T-helper 1 cell treated with Interleukin-12 subunit alpha and Interleukin-12 subunit beta and Interleukin-4 antibody, amounts not matched to agents 30 μg/mL and 1 μg/mL, for 36 hours (primary cell): ENCODE measurements at regions not wholly inside any gene's neighbourhood (a gene's known extent, or its start where the extent isn't known, plus 50 kb on each side); places are given as distances from the start of the nearest gene placed in this dataset.

Experiments used
- H3K27ac Mint-ChIP-seq: one replicate; pipeline ENCODE4 v1.8.0; 2021; ENCODE audit warnings: mild to moderate bottlenecking, mixed read lengths
- H3K27me3 Mint-ChIP-seq: one replicate; pipeline ENCODE4 v1.8.0; 2021; ENCODE audit warnings: low read depth, mixed read lengths
- H3K36me3 Mint-ChIP-seq: one replicate; pipeline ENCODE4 v1.8.0; 2021; ENCODE audit warnings: low read depth, mixed read lengths
- H3K4me1 Mint-ChIP-seq: one replicate; pipeline ENCODE4 v1.8.0; 2021; ENCODE audit warnings: low read depth, mixed read lengths
- H3K4me3 Mint-ChIP-seq: one replicate; pipeline ENCODE4 v1.8.0; 2021; ENCODE audit warnings: mild to moderate bottlenecking, moderate library complexity, mixed read lengths
- H3K9me3 Mint-ChIP-seq: one replicate; pipeline ENCODE4 v1.8.0; 2021; ENCODE audit warnings: mixed read lengths

DNA sequence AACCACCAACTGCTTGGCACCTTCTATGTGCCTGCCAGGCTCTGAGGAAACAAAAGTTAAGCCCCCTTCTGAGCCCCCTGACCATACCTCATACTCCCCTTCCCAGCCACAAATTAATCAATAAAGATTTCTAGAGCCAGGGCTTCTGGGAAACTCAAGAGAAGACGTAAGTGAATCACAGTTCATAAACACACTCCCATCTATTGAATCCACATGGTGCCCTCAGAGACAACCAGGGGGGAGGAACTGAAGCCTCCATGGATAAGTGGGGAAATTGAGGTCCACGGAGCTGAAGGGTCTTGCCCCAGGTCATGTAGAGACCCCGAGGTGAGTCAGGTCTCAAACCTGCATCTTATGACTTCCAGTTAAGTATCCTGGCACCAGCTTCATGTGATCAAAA lies 150.6 kb downstream of the MN1 start:
- Mint-ChIP-seq H3K9me3 (no peaks in the 10 kb centered on the region), H3K4me1 (no peaks in the 10 kb centered on the region), H3K27ac (no peak overlapping the region), H3K4me3 (no peak overlapping the region), H3K27me3 (no peaks in the 10 kb centered on the region), H3K36me3 (no peaks in the 10 kb centered on the region)

DNA sequence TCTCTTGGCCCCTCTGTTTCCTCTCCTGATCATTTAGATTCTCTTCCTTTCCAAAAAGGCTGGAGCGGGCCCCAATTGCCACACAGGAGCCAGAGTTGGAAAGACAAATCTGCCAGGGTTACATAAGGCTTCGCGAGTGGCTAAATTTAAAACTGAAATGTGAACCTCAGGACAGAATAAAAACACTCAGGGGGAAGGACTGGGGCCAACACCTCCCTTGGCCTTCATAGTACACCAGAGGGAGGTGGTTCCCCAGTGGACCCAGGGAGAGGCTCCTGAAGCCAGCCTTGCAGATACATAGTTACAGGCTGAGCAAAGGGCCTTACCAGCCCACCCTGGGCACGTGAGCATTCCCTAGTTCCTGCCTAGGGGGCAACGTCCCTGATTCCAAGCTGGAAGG lies 150.1 kb downstream of the MN1 start:
- Mint-ChIP-seq H3K4me3 (no peak overlapping the region), H3K27me3 (no peaks in the 10 kb centered on the region), H3K27ac (no peak overlapping the region), H3K9me3 (peaks cover 5% of the 10 kb centered on the region), H3K36me3 (no peaks in the 10 kb centered on the region), H3K4me1 (no peaks in the 10 kb centered on the region)

DNA sequence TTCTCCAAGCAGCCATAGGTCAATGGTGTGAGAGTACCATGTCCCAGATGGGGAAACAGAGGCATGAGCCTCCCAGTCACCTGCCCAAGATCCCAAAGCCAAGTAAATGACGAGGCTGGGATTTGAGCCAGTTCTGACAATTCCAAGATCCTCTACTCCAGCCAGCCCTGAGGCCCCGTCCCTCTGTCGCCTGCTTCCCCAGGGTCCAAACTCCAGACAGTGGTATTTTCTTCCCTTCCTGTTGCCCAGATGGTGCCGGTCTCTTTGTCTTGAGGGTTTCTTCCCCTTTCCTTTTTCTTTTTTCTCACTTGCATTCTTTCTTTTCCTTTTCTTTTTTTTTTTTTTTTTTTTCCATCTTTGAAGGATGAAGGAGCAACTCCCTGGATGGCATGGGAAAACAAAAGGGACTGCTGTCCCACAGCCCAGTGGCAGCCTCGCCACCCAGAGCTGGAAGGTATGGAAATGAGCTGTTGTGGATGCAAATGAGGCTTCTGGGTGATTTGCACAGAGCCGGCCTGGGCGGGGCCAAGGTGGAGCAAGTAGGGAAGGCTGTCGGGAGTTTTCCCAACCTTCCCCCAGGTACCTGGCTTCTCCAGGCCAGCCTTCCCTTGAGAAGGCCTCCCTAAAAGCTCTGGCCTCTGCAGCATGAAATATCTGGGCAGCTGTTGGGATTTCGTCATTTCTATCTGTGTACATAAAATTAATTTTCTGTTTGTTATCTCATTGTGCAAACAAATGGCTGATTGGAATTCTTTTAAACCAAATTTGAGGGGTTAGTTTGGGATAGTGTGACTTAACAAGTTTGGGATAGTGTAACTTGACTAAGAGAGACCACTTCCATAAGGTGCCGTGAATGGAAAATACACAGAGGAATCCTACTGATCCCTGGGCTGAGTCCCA lies 146.8 kb downstream of the MN1 start:
- Mint-ChIP-seq H3K36me3 (no peaks in the 10 kb centered on the region), H3K4me3 (no peak overlapping the region), H3K27me3 (no peaks in the 10 kb centered on the region), H3K4me1 (no peaks in the 10 kb centered on the region), H3K27ac (no peak overlapping the region), H3K9me3 (peaks cover 9% of the 10 kb centered on the region)

DNA sequence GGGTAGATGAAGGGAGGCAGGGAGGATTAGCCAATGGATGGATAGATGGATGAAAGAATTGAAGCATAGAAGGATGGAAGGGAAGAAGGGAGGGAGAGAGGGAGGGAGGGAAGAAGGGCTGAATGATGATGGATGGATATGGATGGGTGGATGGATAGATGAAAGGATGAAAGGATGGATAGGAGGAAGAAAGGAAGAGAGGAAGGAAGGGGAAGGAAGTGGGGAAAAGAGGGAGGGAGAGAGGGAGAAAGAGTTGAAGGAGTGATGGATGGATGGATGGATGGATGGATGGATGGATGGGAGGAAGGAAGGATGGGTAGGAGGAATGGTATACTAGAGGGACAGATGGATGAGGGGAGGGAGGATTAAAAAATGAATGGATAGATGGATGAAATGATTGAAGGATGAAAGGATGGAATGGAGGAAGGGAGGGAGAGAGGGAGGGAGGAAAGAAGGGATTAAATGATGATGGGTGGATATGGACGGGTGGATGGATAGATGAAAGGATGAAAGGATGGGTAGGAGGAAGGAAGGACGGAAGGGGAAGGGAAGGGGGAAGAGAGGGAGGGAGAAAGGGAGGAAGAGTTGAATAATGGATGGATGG lies 145.9 kb downstream of the MN1 start:
- H3K9me3 Mint-ChIP-seq, result peaks cover 12% of the 10 kb centered on the region
- H3K27me3 Mint-ChIP-seq, result no peaks in the 10 kb centered on the region
- no peak overlapping the region for H3K4me3 Mint-ChIP-seq
- H3K27ac Mint-ChIP-seq, result no peak overlapping the region
- no peaks in the 10 kb centered on the region for H3K4me1 Mint-ChIP-seq
- no peaks in the 10 kb centered on the region for H3K36me3 Mint-ChIP-seq

DNA sequence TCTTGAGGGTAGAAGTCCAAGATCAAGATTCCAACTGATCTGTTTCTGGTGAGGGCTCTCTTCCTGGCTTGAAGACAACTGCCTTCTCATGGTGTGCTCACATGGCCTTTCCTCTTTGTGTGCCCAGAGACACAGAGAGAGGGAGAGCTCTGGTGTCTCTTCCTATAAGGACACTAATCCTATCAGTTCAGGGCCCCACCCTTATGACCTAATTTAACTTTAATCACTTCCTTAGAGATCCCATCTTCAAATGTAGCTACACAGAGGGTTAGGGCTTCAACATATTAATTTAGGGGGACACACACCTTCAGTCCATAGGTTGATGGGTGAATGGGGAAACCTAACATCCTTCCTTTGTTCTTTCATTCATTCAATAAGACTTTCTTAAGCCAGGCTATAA lies 144.6 kb downstream of the MN1 start:
- no peak overlapping the region for H3K4me3 Mint-ChIP-seq
- H3K36me3 Mint-ChIP-seq, result no peaks in the 10 kb centered on the region
- no peak overlapping the region for H3K27ac Mint-ChIP-seq
- no peaks in the 10 kb centered on the region for H3K27me3 Mint-ChIP-seq
- no peaks in the 10 kb centered on the region for H3K4me1 Mint-ChIP-seq
- peaks cover 12% of the 10 kb centered on the region for H3K9me3 Mint-ChIP-seq

DNA sequence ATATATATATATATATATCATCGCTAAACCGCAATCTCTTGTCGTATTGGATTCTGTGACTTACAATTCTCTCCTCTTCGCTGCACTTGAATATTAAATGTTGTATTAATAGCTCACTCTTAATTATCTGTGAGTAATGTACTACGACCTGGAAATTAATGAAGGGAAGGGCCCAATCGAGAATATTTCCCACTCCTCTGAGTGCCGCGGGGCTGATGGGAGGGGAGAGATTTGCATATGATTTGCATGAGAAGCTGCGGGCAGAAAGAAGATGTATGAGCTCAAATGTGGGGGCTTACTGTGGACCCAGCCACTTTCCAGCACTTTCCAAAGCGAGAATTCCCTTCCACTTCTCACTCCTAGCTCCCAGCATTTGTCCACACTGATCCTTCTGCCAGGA lies 141.2 kb downstream of the MN1 start:
- Mint-ChIP-seq H3K4me3 (no peak overlapping the region), H3K9me3 (peaks cover 12% of the 10 kb centered on the region), H3K27me3 (no peaks in the 10 kb centered on the region), H3K4me1 (no peaks in the 10 kb centered on the region), H3K27ac (no peak overlapping the region), H3K36me3 (no peaks in the 10 kb centered on the region)

DNA sequence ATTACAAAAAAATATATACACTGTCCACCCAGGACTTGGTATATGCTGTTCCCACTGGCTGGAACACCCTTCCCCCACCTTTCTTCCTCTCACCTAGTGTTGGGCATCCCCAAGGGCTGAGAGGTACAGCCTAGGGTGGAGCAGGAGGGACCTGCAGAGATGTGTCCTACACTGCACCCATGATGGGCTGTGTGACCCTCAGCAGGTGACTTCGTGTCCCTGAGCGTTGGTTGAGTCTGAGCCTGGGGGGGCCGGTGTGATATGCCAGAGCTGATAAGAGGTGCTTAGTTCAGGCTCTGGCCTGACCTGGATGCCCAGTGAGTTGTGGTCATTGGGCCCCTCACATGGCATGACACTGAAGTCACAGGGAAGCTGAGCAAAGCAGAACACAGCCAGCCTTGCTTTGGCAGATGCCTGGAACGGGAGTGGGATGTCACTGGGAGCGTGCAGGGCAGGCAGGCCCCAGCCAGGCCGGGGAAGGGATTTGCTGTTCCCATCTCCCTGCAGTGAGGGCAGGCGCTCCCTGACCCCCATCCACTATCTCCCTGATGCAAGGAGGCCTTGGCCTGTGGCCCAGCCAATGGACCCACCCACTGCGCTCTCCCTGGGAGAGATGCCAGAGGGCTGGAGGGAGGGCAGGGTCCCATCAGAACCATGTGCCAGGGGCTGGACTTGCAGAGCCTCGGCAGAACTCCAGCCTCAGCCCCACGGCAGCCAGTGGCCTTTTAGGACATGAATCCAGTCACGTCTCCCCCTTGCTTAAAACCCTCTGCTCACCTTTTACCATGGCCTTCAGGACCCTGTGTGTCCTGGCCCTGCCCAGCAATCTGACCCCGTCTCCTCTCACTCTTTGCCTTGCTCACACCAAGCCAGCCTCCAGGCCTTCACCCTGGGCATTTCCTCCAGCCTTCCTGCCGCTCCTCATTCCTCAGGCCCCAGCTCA lies 138.9 kb downstream of the MN1 start:
- Mint-ChIP-seq H3K36me3 (no peaks in the 10 kb centered on the region), H3K4me3 (no peak overlapping the region), H3K27me3 (no peaks in the 10 kb centered on the region), H3K27ac (no peak overlapping the region), H3K4me1 (no peaks in the 10 kb centered on the region), H3K9me3 (peaks cover 10% of the 10 kb centered on the region)

DNA sequence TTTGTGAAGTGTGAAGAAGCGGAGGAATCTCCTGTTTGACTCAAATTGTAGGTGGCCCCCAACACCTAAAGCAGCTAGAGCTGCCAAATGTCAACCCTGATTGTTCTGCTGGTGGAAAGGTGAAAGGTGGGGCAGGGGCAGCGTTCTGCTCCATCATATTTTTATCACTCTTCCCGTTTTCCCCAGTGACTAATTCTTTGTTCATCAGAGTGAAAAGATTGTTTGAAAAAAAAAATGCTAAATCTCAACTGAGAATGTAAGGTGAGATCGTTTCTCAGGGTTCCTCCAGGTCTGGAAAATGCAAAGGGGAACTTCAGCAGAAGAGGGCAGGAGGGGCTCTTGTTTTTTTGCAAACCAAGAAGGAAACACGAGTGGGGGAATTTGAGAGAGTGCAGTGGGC lies 137.7 kb downstream of the MN1 start:
- Mint-ChIP-seq H3K4me1 (no peaks in the 10 kb centered on the region), H3K27me3 (no peaks in the 10 kb centered on the region), H3K9me3 (peaks cover 10% of the 10 kb centered on the region), H3K27ac (no peak overlapping the region), H3K4me3 (no peak overlapping the region), H3K36me3 (no peaks in the 10 kb centered on the region)

DNA sequence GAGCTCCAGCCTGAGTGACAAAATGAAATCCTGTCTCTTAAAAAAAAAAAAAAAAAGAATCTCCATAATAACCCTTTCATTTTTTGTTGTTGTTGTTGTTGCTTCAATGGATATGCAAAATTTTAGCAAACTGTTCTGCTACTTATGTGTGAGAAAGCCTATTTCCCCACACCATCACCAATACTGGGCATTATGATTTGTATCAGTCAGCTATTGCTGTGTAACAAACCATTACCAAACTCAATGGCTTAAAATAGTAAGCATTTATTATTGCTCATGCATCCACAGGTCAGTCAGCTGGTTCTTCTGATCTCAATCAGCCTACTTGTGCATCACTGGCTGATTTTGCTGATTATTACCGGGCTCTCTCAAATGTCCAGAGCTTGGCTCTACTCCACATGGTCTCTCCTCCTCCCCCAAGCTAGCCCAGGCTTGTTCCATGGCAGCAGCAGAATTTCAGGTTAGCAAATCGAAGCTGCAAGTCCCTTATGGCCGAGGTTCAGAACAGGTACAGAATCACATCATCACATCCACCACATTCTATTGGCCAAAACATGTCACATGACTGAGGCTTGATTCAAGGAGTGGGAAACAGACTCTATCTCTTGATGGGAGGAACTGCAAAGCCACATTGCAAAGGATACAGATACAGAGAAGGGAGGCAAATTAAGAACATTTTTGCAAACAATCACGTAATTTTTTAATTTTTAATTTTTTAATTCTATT lies 135.1 kb downstream of the MN1 start:
- H3K4me1 Mint-ChIP-seq, result no peaks in the 10 kb centered on the region
- H3K4me3 Mint-ChIP-seq, result no peak overlapping the region
- peaks cover 7% of the 10 kb centered on the region for H3K9me3 Mint-ChIP-seq
- no peak overlapping the region for H3K27ac Mint-ChIP-seq
- peaks cover 3% of the 10 kb centered on the region for H3K27me3 Mint-ChIP-seq
- H3K36me3 Mint-ChIP-seq, result no peaks in the 10 kb centered on the region

DNA sequence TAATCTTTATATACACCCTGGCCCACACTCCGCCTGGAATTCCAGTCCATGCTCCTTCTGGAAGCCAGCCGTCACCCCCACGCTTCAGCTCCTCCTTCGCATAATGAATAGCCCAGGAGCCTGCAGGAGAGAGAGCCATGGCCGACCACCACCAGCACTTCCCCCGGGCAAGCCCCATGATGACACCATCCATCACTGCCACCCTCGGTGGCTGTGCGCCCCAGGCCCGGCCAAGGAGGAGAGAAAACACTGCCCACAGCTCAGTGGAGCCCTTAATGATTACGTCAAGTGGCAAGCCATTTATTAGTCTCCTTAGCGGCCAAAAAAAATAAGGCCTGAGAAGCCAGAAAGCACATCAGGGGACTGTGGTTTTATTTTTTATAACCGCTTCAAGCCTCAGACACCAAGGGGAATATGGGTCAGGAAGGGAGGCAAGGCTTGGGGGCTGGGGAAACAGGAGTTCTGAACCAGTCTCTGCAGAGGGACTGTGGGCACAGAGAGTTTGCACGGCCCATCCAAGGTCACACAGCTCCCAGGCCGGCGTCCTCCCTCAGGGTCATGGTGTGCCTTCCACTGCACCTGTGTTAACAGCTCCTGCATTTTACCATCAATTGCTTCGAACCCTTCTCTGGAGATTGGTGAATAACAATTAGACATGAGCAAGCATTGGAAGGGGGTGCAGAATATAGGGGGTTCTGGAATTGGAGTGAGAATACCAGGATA lies 134.3 kb downstream of the MN1 start:
- Mint-ChIP-seq H3K36me3 (no peaks in the 10 kb centered on the region), H3K9me3 (peaks cover 7% of the 10 kb centered on the region), H3K27me3 (peaks cover 3% of the 10 kb centered on the region), H3K27ac (no peak overlapping the region), H3K4me3 (no peak overlapping the region), H3K4me1 (no peaks in the 10 kb centered on the region)

DNA sequence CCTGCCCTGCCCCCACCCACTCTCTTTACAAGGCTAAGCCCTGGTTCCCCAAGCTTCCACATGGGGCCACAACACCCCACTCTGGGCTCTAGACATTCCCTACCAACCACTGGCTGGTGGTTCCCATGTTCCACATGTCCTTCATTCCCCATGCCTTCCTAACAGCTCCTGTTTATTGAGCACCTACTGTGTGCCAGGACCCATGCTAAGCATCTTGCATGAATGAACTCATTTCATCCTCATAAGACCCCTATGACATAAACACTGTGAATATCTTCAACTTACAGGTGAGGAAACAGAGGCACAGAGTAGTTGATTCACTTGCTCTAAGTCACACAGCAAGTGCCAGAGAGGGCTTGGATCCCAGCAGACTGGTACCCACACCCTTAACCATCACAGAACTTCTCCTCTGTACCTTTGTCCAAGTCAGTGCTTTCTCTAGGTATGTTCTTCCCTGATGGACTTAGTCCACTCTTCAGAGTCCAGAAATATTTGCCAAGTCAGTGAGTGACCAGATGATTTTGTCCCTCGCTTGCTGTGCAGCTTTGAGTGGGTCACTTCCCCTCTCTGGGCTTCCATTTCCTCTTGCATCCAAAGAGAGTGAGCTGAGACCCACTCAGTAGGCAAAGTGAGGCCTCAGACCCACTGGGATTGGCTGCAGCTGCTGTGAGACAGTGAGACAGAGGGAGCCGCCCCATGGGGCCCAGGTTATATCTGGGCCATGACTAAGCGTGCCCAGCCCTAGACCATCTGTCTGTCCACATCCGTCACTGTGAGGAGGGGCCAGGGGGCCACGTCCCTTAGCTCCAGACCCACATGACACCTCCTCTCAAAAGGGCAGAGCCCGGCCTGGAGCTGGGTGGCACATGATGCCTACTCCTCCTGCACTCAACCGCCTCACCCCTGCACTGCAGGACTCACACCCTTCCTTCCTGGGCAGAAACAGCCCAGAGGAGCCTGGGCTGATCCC lies 132.4 kb downstream of the MN1 start:
- no peak overlapping the region for H3K27ac Mint-ChIP-seq
- no peaks in the 10 kb centered on the region for H3K36me3 Mint-ChIP-seq
- peaks cover 7% of the 10 kb centered on the region for H3K9me3 Mint-ChIP-seq
- no peaks in the 10 kb centered on the region for H3K4me1 Mint-ChIP-seq
- peaks cover 3% of the 10 kb centered on the region for H3K27me3 Mint-ChIP-seq
- no peak overlapping the region for H3K4me3 Mint-ChIP-seq

DNA sequence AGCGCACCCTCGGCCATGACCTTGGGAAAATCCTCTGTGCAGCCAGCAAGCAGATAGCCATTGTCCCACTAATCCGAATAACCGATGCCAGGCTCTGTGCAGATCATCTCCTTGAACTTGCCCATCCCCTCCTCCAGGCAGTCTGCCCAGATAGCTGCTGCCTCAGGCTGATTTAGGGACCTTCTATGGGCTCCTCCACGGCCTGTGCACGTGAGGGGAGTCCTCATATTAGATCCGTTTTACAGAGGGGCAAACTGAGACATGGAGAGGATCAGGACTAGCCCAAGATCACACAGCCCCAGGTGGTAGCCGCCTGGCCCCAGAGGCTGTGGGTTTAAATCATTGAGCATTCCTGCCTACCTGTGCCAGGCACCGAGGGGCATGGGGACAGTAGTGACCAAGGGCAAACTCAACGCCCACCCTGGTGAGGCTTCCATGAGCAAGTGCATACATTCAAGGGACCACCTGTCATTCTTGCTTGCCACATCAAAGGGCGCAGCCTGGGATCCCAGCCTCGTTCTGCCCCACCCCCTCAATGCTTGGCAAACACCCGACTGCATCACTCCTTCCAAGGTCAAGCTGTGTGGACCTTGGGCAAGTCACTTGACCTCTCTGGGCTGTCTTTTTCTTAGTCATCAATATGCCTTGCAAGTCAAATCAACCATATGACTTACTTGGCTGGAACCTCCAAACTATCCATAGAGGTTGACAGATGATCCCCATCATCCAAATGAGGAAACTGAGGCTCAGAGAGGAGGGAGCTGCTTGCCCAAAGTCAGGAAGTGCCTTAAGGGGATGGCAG lies 131.6 kb downstream of the MN1 start:
- Mint-ChIP-seq H3K36me3 (no peaks in the 10 kb centered on the region), H3K27me3 (peaks cover 3% of the 10 kb centered on the region), H3K4me3 (no peak overlapping the region), H3K4me1 (no peaks in the 10 kb centered on the region), H3K9me3 (peaks cover 7% of the 10 kb centered on the region), H3K27ac (no peak overlapping the region)
